ENCODE measurements at regions not wholly inside any gene's neighbourhood (a gene's known extent, or its start where the extent isn't known, plus 50 kb on each side); places are given as distances from the start of the nearest gene placed in this dataset.

GRCh38 chr12:91316161-91316906, 133.7 kb upstream of the DCN start:
- WGBS (ENCODE audit: insufficient coverage), result 100% methylated on average over 1 of the region's 1 CpG
- H3K9ac ChIP-seq (ENCODE audit: low read length), result no peak overlapping the region

More at GRCh38 chr12:91316161-91316906, 133.7 kb upstream of the DCN start:
- CTCF ChIA-PET, result interaction anchor here (2.0 kb wide), 1 partner anchor 10 kb away, joined by 6 read pairs; no protein-coding TSS in a partner anchor
- H3K27ac Mint-ChIP-seq, result no peak overlapping the region
- no peaks in the 10 kb centered on the region for H3K4me1 Mint-ChIP-seq
- H3K4me2 ChIP-seq (replicated peaks; ENCODE audit: low read depth, low read length, poor library complexity, severe bottlenecking), result no peak overlapping the region
- H3K4me3 ChIP-seq (ENCODE audit: control extremely low read depth in 1 of 5, extremely low read depth in 1 of 5, insufficient read depth in 1 of 5, low read depth in 2 of 5, low read length in 4 of 5), result no peak overlapping the region
- H3K9me3 ChIP-seq (ENCODE audit: control extremely low read depth in 1 of 3, control insufficient read depth in 2 of 3, insufficient read depth in 1 of 3, low read length in 2 of 3), result no peaks in the 10 kb centered on the region
- no peaks in the 10 kb centered on the region for H3K36me3 ChIP-seq (replicated peaks in 1 of 2; ENCODE audit: control extremely low read depth in 1 of 2, control insufficient read depth in 1 of 2, extremely low read depth in 1 of 2, insufficient read depth in 2 of 2, low read length in 1 of 2)
- no peak for DNase-seq
- no peaks in the 10 kb centered on the region for H3K4me1 ChIP-seq (ENCODE audit: control insufficient read depth in 2 of 2, insufficient read depth in 2 of 2, low read length in 2 of 2)
- H3K27me3 Mint-ChIP-seq, result no peaks in the 10 kb centered on the region
- no peaks in the 10 kb centered on the region for H3K27me3 ChIP-seq (replicated peaks in 1 of 4; ENCODE audit: control extremely low read depth in 1 of 4, control insufficient read depth in 3 of 4, insufficient read depth in 4 of 4, low read length in 3 of 4)
- POLR2A ChIA-PET, result no interaction called here
- no peaks in the 10 kb centered on the region for H3K79me2 ChIP-seq (ENCODE audit: control insufficient read depth, insufficient read depth, low read length)
- no peak for TF ChIP-seq CTCF (IDR thresholded peaks at IDR 0.05)
- no peak for TF ChIP-seq EZH2 (IDR thresholded peaks at IDR 0.05; ENCODE audit: borderline replicate concordance, insufficient read depth, low read depth, low read length, poor library complexity, severe bottlenecking)
- no peak overlapping the region for H2AFZ ChIP-seq (ENCODE audit: insufficient read depth, low read depth, low read length, poor library complexity, severe bottlenecking)
- intact Hi-C loops (cut with micrococcal nuclease), result no loop called here
- H4K20me1 ChIP-seq (ENCODE audit: control insufficient read depth, insufficient read depth, low read length, poor library complexity, severe bottlenecking), result no peaks in the 10 kb centered on the region
- no peak overlapping the region for H3K4me3 Mint-ChIP-seq
- no peak overlapping the region for H3K27ac ChIP-seq (ENCODE audit: low read length in 2 of 2)
- ATAC-seq (ENCODE audit: low read depth), result no peak
- no peaks in the 10 kb centered on the region for H3K9me3 Mint-ChIP-seq (ENCODE audit: insufficient read depth)
